ENCODE measurements at regions not wholly inside any gene's neighbourhood (a gene's known extent, or its start where the extent isn't known, plus 50 kb on each side); places are given as distances from the start of the nearest gene placed in this dataset.
"Not testable (repeated sequence)": the region's sequence is repeated elsewhere in the genome, so short reads cannot be mapped to it uniquely, and the experiment has no call there.

DNA sequence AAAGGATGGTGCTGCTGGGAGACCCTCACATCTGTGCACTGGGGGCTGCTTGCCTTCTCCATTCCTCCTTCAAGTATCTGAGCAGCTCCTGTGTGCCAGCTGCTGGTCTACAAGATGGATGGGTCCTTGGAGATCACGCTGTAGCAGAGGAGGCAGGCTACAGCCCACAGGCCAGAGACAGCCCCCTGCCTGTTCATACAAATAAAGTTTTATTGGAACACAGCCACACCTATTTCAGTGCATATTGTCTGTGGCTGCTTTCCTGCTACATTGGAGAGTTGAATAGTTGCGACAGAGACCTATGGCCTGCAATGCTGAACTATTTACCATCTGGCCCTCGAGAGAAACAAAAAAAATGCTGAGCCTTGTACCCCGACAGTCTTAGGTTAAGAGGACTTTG is 149.8 kb upstream of the EEF2KMT start:
- TF ChIP-seq, protein P1, sequence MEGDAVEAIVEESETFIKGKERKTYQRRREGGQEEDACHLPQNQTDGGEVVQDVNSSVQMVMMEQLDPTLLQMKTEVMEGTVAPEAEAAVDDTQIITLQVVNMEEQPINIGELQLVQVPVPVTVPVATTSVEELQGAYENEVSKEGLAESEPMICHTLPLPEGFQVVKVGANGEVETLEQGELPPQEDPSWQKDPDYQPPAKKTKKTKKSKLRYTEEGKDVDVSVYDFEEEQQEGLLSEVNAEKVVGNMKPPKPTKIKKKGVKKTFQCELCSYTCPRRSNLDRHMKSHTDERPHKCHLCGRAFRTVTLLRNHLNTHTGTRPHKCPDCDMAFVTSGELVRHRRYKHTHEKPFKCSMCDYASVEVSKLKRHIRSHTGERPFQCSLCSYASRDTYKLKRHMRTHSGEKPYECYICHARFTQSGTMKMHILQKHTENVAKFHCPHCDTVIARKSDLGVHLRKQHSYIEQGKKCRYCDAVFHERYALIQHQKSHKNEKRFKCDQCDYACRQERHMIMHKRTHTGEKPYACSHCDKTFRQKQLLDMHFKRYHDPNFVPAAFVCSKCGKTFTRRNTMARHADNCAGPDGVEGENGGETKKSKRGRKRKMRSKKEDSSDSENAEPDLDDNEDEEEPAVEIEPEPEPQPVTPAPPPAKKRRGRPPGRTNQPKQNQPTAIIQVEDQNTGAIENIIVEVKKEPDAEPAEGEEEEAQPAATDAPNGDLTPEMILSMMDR (IDR thresholded peaks at IDR 0.05 in 2 of 3, conservative IDR thresholded peaks at IDR 0.05 in 1 of 3; ENCODE audit: borderline replicate concordance in 1 of 3, insufficient read depth in 1 of 3, low read depth in 2 of 3, low read length in 2 of 3): not testable (repeated sequence)
- not testable (repeated sequence) for TF ChIP-seq POLR2A (IDR thresholded peaks at IDR 0.05; ENCODE audit: borderline replicate concordance, extremely low read depth, insufficient read depth, insufficient read length)
